ENCODE measurements at regions not wholly inside any gene's neighbourhood (a gene's known extent, or its start where the extent isn't known, plus 50 kb on each side); places are given as distances from the start of the nearest gene placed in this dataset.

GRCh38 chr5:20294696-20295095 is 306.7 kb upstream of the CDH18 start (continued):
- no peak for TF ChIP-seq IRF3 (IDR thresholded peaks at IDR 0.05; ENCODE audit: low read depth, low read length)
- no peak for TF ChIP-seq POLR2AphosphoS5 (IDR thresholded peaks at IDR 0.05; ENCODE audit: low read depth, low read length)
- no peak for TF ChIP-seq CHD2 (IDR thresholded peaks at IDR 0.05; ENCODE audit: low read length, partially characterized antibody)

- no peak overlapping the region for H2AFZ ChIP-seq (ENCODE audit: low read depth)
- DNase-seq, result no peak
- POLR2A ChIA-PET, result no interaction called here
- no peaks in the 10 kb centered on the region for H3K27me3 ChIP-seq (ENCODE audit: insufficient read depth)
- H3K79me2 ChIP-seq (ENCODE audit: insufficient read depth), result no peaks in the 10 kb centered on the region
- no peak overlapping the region for H3K4me3 ChIP-seq (ENCODE audit: low read depth in 2 of 2, low read length in 1 of 2)
- 47% methylated on average over 3 of the region's 3 CpGs for WGBS (ENCODE audit: low lambda C conversion rate)
- no peaks in the 10 kb centered on the region for H3K36me3 ChIP-seq (replicated peaks in 1 of 2; ENCODE audit: control insufficient read depth in 1 of 2, insufficient read depth in 2 of 2, low read length in 1 of 2)
- TF ChIP-seq TEAD4 (IDR thresholded peaks at IDR 0.05; ENCODE audit: borderline replicate concordance, insufficient read depth) (no peak), ZBTB33 (IDR thresholded peaks at IDR 0.05; ENCODE audit: borderline replicate concordance, low read depth) (no peak), GATA2 (CRISPR knock-in tag; IDR thresholded peaks at IDR 0.05) (no peak), CTCF (IDR thresholded peaks at IDR 0.05) (no peak)
- H4K20me1 ChIP-seq (ENCODE audit: insufficient read depth), result no peaks in the 10 kb centered on the region
- no peaks in the 10 kb centered on the region for H3K9me2 ChIP-seq
- no peaks in the 10 kb centered on the region for H3K4me1 ChIP-seq (ENCODE audit: control insufficient read depth in 1 of 2, insufficient read depth in 2 of 2, low read depth in 1 of 2, low read length in 1 of 2)
- H3K9me3 ChIP-seq, result no peaks in the 10 kb centered on the region
- H3F3A ChIP-seq (replicated peaks; ENCODE audit: insufficient read depth), result no peaks in the 10 kb centered on the region
- no peak overlapping the region for H3K9ac ChIP-seq
- CTCF ChIA-PET, result no interaction called here
- no peak overlapping the region for H3K27ac ChIP-seq (ENCODE audit: low read depth in 2 of 2, low read length in 1 of 2)
- no peak overlapping the region for H3K4me2 ChIP-seq
Measured at GRCh38 chr5:20291766-20292165, 303.8 kb upstream of the CDH18 start.

GRCh38 chr5:20287640-20288039 is 299.6 kb upstream of the CDH18 start:
- Histone ChIP-seq H3K4me2 (no peak overlapping the region), H3K27ac (ENCODE audit: low read depth in 2 of 2, low read length in 1 of 2) (no peak overlapping the region), H3K4me1 (ENCODE audit: control insufficient read depth in 1 of 2, insufficient read depth in 2 of 2, low read depth in 1 of 2, low read length in 1 of 2) (no peaks in the 10 kb centered on the region), H4K20me1 (ENCODE audit: insufficient read depth) (no peaks in the 10 kb centered on the region), H3K9me2 (no peaks in the 10 kb centered on the region), H3K9me3 (no peaks in the 10 kb centered on the region), H3K4me3 (ENCODE audit: low read depth in 2 of 2, low read length in 1 of 2) (no peak overlapping the region), H3K27me3 (ENCODE audit: insufficient read depth) (no peaks in the 10 kb centered on the region), H3K36me3 (replicated peaks in 1 of 2; ENCODE audit: control insufficient read depth in 1 of 2, insufficient read depth in 2 of 2, low read length in 1 of 2) (no peaks in the 10 kb centered on the region), H3K9ac (no peak overlapping the region), H3K79me2 (ENCODE audit: insufficient read depth) (no peaks in the 10 kb centered on the region), H2AFZ (ENCODE audit: low read depth) (no peak overlapping the region), H3F3A (replicated peaks; ENCODE audit: insufficient read depth) (no peaks in the 10 kb centered on the region)
- DNase-seq, result no peak
- 27% methylated on average over 4 of the region's 4 CpGs for WGBS (ENCODE audit: low lambda C conversion rate)
- ChIA-PET POLR2A (no interaction called here), CTCF (no interaction called here)
- TF ChIP-seq GATA2 (CRISPR knock-in tag; IDR thresholded peaks at IDR 0.05) (no peak), RFX5 (IDR thresholded peaks at IDR 0.05; ENCODE audit: low read length) (no peak), FOSL2 (IDR thresholded peaks at IDR 0.05; ENCODE audit: borderline replicate concordance, low read depth) (no peak), NFIC (IDR thresholded peaks at IDR 0.05; ENCODE audit: borderline replicate concordance) (no peak), MXI1 (IDR thresholded peaks at IDR 0.05; ENCODE audit: low read depth, low read length) (no peak), TEAD4 (IDR thresholded peaks at IDR 0.05; ENCODE audit: borderline replicate concordance, insufficient read depth) (no peak), NRF1 (IDR thresholded peaks at IDR 0.05; ENCODE audit: low read depth, low read length) (no peak), SIN3A (IDR thresholded peaks at IDR 0.05; ENCODE audit: borderline replicate concordance, low read depth, low read length) (no peak), ZBTB33 (IDR thresholded peaks at IDR 0.05; ENCODE audit: borderline replicate concordance, low read depth) (no peak), GABPA (IDR thresholded peaks at IDR 0.05; ENCODE audit: low read depth) (no peak), POLR2AphosphoS5 (IDR thresholded peaks at IDR 0.05; ENCODE audit: low read depth, low read length) (no peak), USF1 (IDR thresholded peaks at IDR 0.05; ENCODE audit: borderline replicate concordance, low read depth) (no peak), FOXM1 (IDR thresholded peaks at IDR 0.05; ENCODE audit: low read depth) (no peak), IRF3 (IDR thresholded peaks at IDR 0.05; ENCODE audit: low read depth, low read length) (no peak)
